SIG-M5 (cell line): ENCODE measurements at regions not wholly inside any gene's neighbourhood (a gene's known extent, or its start where the extent isn't known, plus 50 kb on each side); places are given as distances from the start of the nearest gene placed in this dataset.

Experiments
- DNase-seq: peaks from one replicate; lab custom pipeline; 2025; lab: John Stamatoyannopoulos, UW

GRCh38 chr5:159864885-159865691, 51.2 kb upstream of the ADRA1B start:
- no peak for DNase-seq

- no peak for DNase-seq
Measured at GRCh38 chr5:159866093-159866492, 50.2 kb upstream of the ADRA1B start.
